Fibroblast of lung (primary cell): ENCODE measurements at regions not wholly inside any gene's neighbourhood (a gene's known extent, or its start where the extent isn't known, plus 50 kb on each side); places are given as distances from the start of the nearest gene placed in this dataset.
"Not testable (repeated sequence)": the region's sequence is repeated elsewhere in the genome, so short reads cannot be mapped to it uniquely, and the experiment has no call there.

Experiments
- DNase-seq, 2 donors: peaks; one replicate each; pipeline versions ENCODE4 v3.0.0 to v3.0.0-alpha.2; 2010; ENCODE audit warnings: low read depth in 2 of 2
- H2AFZ ChIP-seq: 2 replicates; pipeline ENCODE4 v1.5.1; 2012; ENCODE audit warnings: low read length, control low read depth, inconsistent platforms
- H3K27ac ChIP-seq: 2 replicates; pipeline ENCODE4 v1.5.1; 2011; ENCODE audit warnings: low read length, control low read depth; ENCODE audit not compliant: insufficient read depth
- H3K27me3 ChIP-seq: 2 replicates; pipeline ENCODE4 v1.5.1; 2011; ENCODE audit warnings: mild to moderate bottlenecking, low read length; ENCODE audit not compliant: control insufficient read depth, insufficient read depth
- H3K36me3 ChIP-seq: 2 replicates; pipeline ENCODE4 v1.5.1; 2011; ENCODE audit warnings: low read length; ENCODE audit not compliant: control insufficient read depth, insufficient read depth
- H3K4me1 ChIP-seq: 2 replicates; pipeline ENCODE4 v1.5.1; 2011; ENCODE audit warnings: low read length; ENCODE audit not compliant: control insufficient read depth, insufficient read depth; ENCODE audit errors: extremely low read depth
- H3K4me2 ChIP-seq: 2 replicates; pipeline ENCODE4 v1.5.1; 2011; ENCODE audit warnings: low read length, control low read depth; ENCODE audit not compliant: insufficient read depth; ENCODE audit errors: extremely low read depth
- H3K4me3 ChIP-seq, 4 experiments: fragments of 200-600 bp in 1 of 4; sonication (generic) in 1 of 4; replicated peaks in 1 of 4; 2 replicates each; pipeline ENCODE4 v1.5.1; 2011 to 2016; ENCODE audit warnings: low read length in 4 of 4, low read depth in 3 of 4, mild to moderate bottlenecking in 3 of 4, control low read depth in 2 of 4, inconsistent platforms in 1 of 4, mixed read lengths in 1 of 4; ENCODE audit not compliant: insufficient read depth in 1 of 4; ENCODE audit errors: control extremely low read depth in 1 of 4
- H3K79me2 ChIP-seq: 2 replicates; pipeline ENCODE4 v1.5.1; 2012; ENCODE audit warnings: mild to moderate bottlenecking, low read length, inconsistent platforms; ENCODE audit not compliant: control insufficient read depth, insufficient read depth
- H3K9ac ChIP-seq: 2 replicates; pipeline ENCODE4 v1.5.1; 2011; ENCODE audit warnings: mild to moderate bottlenecking, low read length, control low read depth; ENCODE audit not compliant: insufficient read depth
- H3K9me3 ChIP-seq: 2 replicates; pipeline ENCODE4 v1.5.1; 2012; ENCODE audit warnings: low read depth, low read length; ENCODE audit not compliant: control insufficient read depth, insufficient read depth
- H4K20me1 ChIP-seq: 2 replicates; pipeline ENCODE4 v1.5.1; 2011; ENCODE audit warnings: low read length; ENCODE audit not compliant: control insufficient read depth, insufficient read depth; ENCODE audit errors: extremely low read depth
- EZH2 ChIP-seq: IDR thresholded peaks from 2 replicates; pipeline ENCODE4 v1.5.1; 2012; ENCODE audit warnings: low read length, control low read depth, mild to moderate bottlenecking; ENCODE audit errors: missing control alignments
- TF ChIP-seq, protein P1 (sequence below), 2 donors: IDR thresholded peaks in 1 of 2; conservative IDR thresholded peaks in 1 of 2; 1 replicate in 1 of 2; 2 replicates in 1 of 2; pipeline ENCODE4 v1.5.1; 2011 to 2012; ENCODE audit warnings: low read length in 2 of 2, control low read depth in 1 of 2, inconsistent platforms in 1 of 2, low read depth in 1 of 2, mild to moderate bottlenecking in 1 of 2

DNA sequence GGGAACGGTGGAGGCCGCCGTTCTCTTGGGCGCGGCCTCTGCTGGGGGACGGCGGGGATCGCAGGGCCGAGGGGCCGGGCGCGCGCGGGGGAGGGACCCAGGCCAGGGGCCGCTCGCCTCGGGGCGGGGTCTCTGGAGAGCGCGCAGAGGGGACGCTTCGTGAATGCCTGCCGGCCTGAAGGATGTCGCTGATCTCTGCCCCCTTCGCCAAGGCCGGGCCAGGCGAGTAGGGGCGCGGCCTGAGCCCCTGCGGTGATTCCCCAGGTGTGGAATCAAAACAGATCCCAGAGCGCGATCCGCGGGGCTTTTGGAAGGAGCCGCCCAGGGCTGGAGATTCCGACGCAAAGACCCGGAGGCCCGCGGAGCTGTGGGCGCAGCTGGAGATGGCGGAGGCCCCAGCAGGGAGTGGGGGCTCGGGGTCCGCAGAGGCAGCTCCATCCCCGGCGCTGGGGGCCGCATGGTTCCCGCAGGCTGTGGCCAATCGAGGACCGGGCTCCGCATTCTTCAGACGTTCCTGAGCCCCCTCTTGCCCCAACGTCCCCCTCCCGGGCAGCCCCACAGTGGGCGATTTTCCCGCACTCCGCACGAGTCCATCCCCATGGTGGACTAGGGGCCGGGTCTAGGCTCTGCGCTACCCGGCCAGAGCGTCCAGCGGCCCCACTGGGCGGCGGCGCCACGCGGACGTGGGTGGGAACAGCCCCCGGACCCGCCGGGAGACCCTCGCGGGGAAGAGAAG is 166.0 kb downstream of the ACTR3B start:
- no peak overlapping the region for H3K4me2 ChIP-seq
- no peaks in the 10 kb centered on the region for H3K27me3 ChIP-seq
- H3K36me3 ChIP-seq, result no peaks in the 10 kb centered on the region
- H3K9me3 ChIP-seq, result no peaks in the 10 kb centered on the region
- no peak overlapping the region for H2AFZ ChIP-seq
- no peaks in the 10 kb centered on the region for H4K20me1 ChIP-seq
- H3K27ac ChIP-seq, result no peak overlapping the region
- H3K79me2 ChIP-seq, result no peaks in the 10 kb centered on the region
- TF ChIP-seq EZH2, result no peak
- TF ChIP-seq, protein P1, sequence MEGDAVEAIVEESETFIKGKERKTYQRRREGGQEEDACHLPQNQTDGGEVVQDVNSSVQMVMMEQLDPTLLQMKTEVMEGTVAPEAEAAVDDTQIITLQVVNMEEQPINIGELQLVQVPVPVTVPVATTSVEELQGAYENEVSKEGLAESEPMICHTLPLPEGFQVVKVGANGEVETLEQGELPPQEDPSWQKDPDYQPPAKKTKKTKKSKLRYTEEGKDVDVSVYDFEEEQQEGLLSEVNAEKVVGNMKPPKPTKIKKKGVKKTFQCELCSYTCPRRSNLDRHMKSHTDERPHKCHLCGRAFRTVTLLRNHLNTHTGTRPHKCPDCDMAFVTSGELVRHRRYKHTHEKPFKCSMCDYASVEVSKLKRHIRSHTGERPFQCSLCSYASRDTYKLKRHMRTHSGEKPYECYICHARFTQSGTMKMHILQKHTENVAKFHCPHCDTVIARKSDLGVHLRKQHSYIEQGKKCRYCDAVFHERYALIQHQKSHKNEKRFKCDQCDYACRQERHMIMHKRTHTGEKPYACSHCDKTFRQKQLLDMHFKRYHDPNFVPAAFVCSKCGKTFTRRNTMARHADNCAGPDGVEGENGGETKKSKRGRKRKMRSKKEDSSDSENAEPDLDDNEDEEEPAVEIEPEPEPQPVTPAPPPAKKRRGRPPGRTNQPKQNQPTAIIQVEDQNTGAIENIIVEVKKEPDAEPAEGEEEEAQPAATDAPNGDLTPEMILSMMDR (conservative IDR thresholded peaks at IDR 0.05 in 1 of 2, IDR thresholded peaks at IDR 0.05 in 1 of 2; ENCODE audit: low read depth in 1 of 2, low read length in 2 of 2), result no peak
- H3K4me1 ChIP-seq, result no peaks in the 10 kb centered on the region
- no peak overlapping the region for H3K9ac ChIP-seq
- no peak for DNase-seq
- H3K4me3 ChIP-seq, result no peak overlapping the region

GRCh38 chr7:152931633-152932032 is 172.1 kb downstream of the ACTR3B start:
- H3K4me1 ChIP-seq, result no peaks in the 10 kb centered on the region
- H3K4me2 ChIP-seq, result no peak overlapping the region
- no peaks in the 10 kb centered on the region for H4K20me1 ChIP-seq
- no peaks in the 10 kb centered on the region for H3K36me3 ChIP-seq
- no peaks in the 10 kb centered on the region for H3K9me3 ChIP-seq
- H3K9ac ChIP-seq, result no peak overlapping the region
- no peak for DNase-seq
- TF ChIP-seq, protein P1 (conservative IDR thresholded peaks at IDR 0.05 in 1 of 2, IDR thresholded peaks at IDR 0.05 in 1 of 2; ENCODE audit: low read depth in 1 of 2, low read length in 2 of 2), result no peak
- no peak for TF ChIP-seq EZH2
- H3K27me3 ChIP-seq, result no peaks in the 10 kb centered on the region
- no peak overlapping the region for H3K4me3 ChIP-seq
- no peaks in the 10 kb centered on the region for H3K79me2 ChIP-seq
- no peak overlapping the region for H3K27ac ChIP-seq
- no peak overlapping the region for H2AFZ ChIP-seq

- no peak overlapping the region for H3K27ac ChIP-seq
- no peaks in the 10 kb centered on the region for H4K20me1 ChIP-seq
- H3K4me3 ChIP-seq, result no peak overlapping the region
- no peaks in the 10 kb centered on the region for H3K9me3 ChIP-seq
- H3K4me2 ChIP-seq, result no peak overlapping the region
- no peak overlapping the region for H2AFZ ChIP-seq
- no peaks in the 10 kb centered on the region for H3K27me3 ChIP-seq
- H3K79me2 ChIP-seq, result no peaks in the 10 kb centered on the region
- TF ChIP-seq, protein P1 (conservative IDR thresholded peaks at IDR 0.05 in 1 of 2, IDR thresholded peaks at IDR 0.05 in 1 of 2; ENCODE audit: low read depth in 1 of 2, low read length in 2 of 2), result no peak
- TF ChIP-seq EZH2, result no peak
- no peak overlapping the region for H3K9ac ChIP-seq
- H3K36me3 ChIP-seq, result no peaks in the 10 kb centered on the region
- no peaks in the 10 kb centered on the region for H3K4me1 ChIP-seq
- DNase-seq, result no peak
Observed at GRCh38 chr7:152937282-152937681, 177.7 kb downstream of the ACTR3B start.

GRCh38 chr7:152946616-152947015 is 187.1 kb downstream of the ACTR3B start:
- not testable (repeated sequence) for H3K4me1 ChIP-seq, H3K9ac ChIP-seq, H3K79me2 ChIP-seq, H3K27me3 ChIP-seq, H3K9me3 ChIP-seq, H3K4me3 ChIP-seq, DNase-seq, H3K27ac ChIP-seq, H3K36me3 ChIP-seq, H2AFZ ChIP-seq, H3K4me2 ChIP-seq, H4K20me1 ChIP-seq
